AG09309 (cell line): ENCODE measurements at regions not wholly inside any gene's neighbourhood (a gene's known extent, or its start where the extent isn't known, plus 50 kb on each side); places are given as distances from the start of the nearest gene placed in this dataset.
A peak's percentile ranks its signal among the peaks of the same experiment; 100 is the strongest.

ENCODE experiments used
- DNase-seq: peaks from one replicate; pipeline ENCODE4 v3.0.0-alpha.2; 2010; ENCODE audit warnings: low read depth
- H3K4me3 ChIP-seq: 2 replicates; pipeline ENCODE4 v1.5.1; 2011; ENCODE audit warnings: mild to moderate bottlenecking, low read depth, low read length, moderate library complexity; ENCODE audit not compliant: control insufficient read depth
- CTCF ChIP-seq: IDR thresholded peaks from 2 replicates; pipeline ENCODE4 v1.5.1; 2011; ENCODE audit warnings: mild to moderate bottlenecking, low read depth, low read length, inconsistent platforms; ENCODE audit not compliant: insufficient read depth, control insufficient read depth; ENCODE audit errors: missing control alignments

- no peak for TF ChIP-seq CTCF
- peak; percentile 64 for DNase-seq
- no peak overlapping the region for H3K4me3 ChIP-seq
These were observed 374.6 kb upstream of the CFAP20DC start for GRCh38 chr3:59424268-59425010.

GRCh38 chr3:59423707-59424106 is 373.9 kb upstream of the CFAP20DC start:
- no peak for DNase-seq
- no peak for TF ChIP-seq CTCF
- no peak overlapping the region for H3K4me3 ChIP-seq

- H3K4me3 ChIP-seq = no peak overlapping the region
- TF ChIP-seq CTCF = no peak
- DNase-seq = peak; percentile 39
These were observed 372.5 kb upstream of the CFAP20DC start for GRCh38 chr3:59422312-59422711.

GRCh38 chr3:59418836-59419235 is 369.0 kb upstream of the CFAP20DC start:
- DNase-seq = no peak
- no peak for TF ChIP-seq CTCF
- no peak overlapping the region for H3K4me3 ChIP-seq

- H3K4me3 ChIP-seq = no peak overlapping the region
- DNase-seq = no peak
- TF ChIP-seq CTCF = no peak
These were observed 362.7 kb upstream of the CFAP20DC start for GRCh38 chr3:59412516-59412915.

GRCh38 chr3:59411694-59412093 is 361.9 kb upstream of the CFAP20DC start:
- no peak for DNase-seq
- no peak overlapping the region for H3K4me3 ChIP-seq
- TF ChIP-seq CTCF = no peak

- TF ChIP-seq CTCF = no peak
- no peak for DNase-seq
- H3K4me3 ChIP-seq = no peak overlapping the region
These were observed 361.4 kb upstream of the CFAP20DC start for GRCh38 chr3:59411186-59411585.
